SK-N-SH treated with all-trans-retinoic acid at 6 μM for 48 hours (cell line): ENCODE measurements at regions not wholly inside any gene's neighbourhood (a gene's known extent, or its start where the extent isn't known, plus 50 kb on each side); places are given as distances from the start of the nearest gene placed in this dataset.

Experiments
- ATAC-seq: fragments of 200-7000 bp; cut with Tn5 transposase; 3 replicates; pipeline ENCODE4 v1.9.1; 2020; ENCODE audit warnings: mild to moderate bottlenecking, moderate library complexity
- ARNTL ChIP-seq: fragments of 450-650 bp; formaldehyde crosslinking; IDR thresholded peaks from 2 replicates; pipeline ENCODE4 v1.5.0; 2020; ENCODE audit warnings: low read depth, mild to moderate bottlenecking, moderate library complexity, borderline replicate concordance
- BACH2 ChIP-seq: fragments of 250-450 bp; sonication (Bioruptor Pico); IDR thresholded peaks from 2 replicates; pipeline ENCODE4 v1.9.0; 2021; ENCODE audit warnings: mild to moderate bottlenecking, borderline replicate concordance
- CSDC2 ChIP-seq: fragments of 250-450 bp; sonication (Bioruptor Pico); IDR thresholded peaks from 2 replicates; pipeline ENCODE4 v1.5.0; 2020; ENCODE audit warnings: mild to moderate bottlenecking, moderate library complexity
- ESRRG ChIP-seq: fragments of 250-450 bp; sonication (Bioruptor Pico); IDR thresholded peaks from 2 replicates; pipeline ENCODE4 v1.6.1; 2021; ENCODE audit warnings: mild to moderate bottlenecking
- GLIS3 ChIP-seq: fragments of 250-450 bp; sonication (Bioruptor Pico); IDR thresholded peaks from 2 replicates; pipeline ENCODE4 v1.5.0; 2020; ENCODE audit warnings: mild to moderate bottlenecking, moderate library complexity
- ISL1 ChIP-seq: fragments of 250-450 bp; sonication (Bioruptor Pico); IDR thresholded peaks from 2 replicates; pipeline ENCODE4 v2.1.2; 2022; ENCODE audit warnings: mild to moderate bottlenecking, moderate library complexity
- OSR1 ChIP-seq: fragments of 250-450 bp; sonication (Bioruptor Pico); IDR thresholded peaks from 2 replicates; pipeline ENCODE4 v1.8.0; 2022; ENCODE audit warnings: moderate library complexity, mild to moderate bottlenecking, inconsistent platforms
- PPARA ChIP-seq: fragments of 250-450 bp; sonication (Bioruptor Pico); IDR thresholded peaks from 2 replicates; pipeline ENCODE4 v1.5.0; 2020; ENCODE audit warnings: mild to moderate bottlenecking, borderline replicate concordance
- RARB ChIP-seq: fragments of 250-450 bp; sonication (Bioruptor Pico); IDR thresholded peaks from 2 replicates; pipeline ENCODE4 v1.8.0; 2021; ENCODE audit warnings: mild to moderate bottlenecking, moderate library complexity
- SNAI2 ChIP-seq: fragments of 250-450 bp; sonication (Bioruptor Pico); IDR thresholded peaks from 2 replicates; pipeline ENCODE4 v1.5.0; 2020; ENCODE audit warnings: mild to moderate bottlenecking, moderate library complexity
- TCF4 ChIP-seq: fragments of 250-450 bp; sonication (Bioruptor Pico); IDR thresholded peaks from 2 replicates; pipeline ENCODE4 v1.8.0; 2021; ENCODE audit warnings: mild to moderate bottlenecking, moderate library complexity, borderline replicate concordance
- TOX ChIP-seq: fragments of 250-450 bp; sonication (Bioruptor Pico); IDR thresholded peaks from 2 replicates; pipeline ENCODE4 v1.8.0; 2021; ENCODE audit warnings: mild to moderate bottlenecking, moderate library complexity, borderline replicate concordance
- ZC3H10 ChIP-seq: fragments of 250-450 bp; sonication (Bioruptor Pico); IDR thresholded peaks from 2 replicates; pipeline ENCODE4 v1.5.1; 2021; ENCODE audit warnings: mild to moderate bottlenecking, moderate library complexity
- ZFP30 ChIP-seq: fragments of 450-650 bp; formaldehyde crosslinking; IDR thresholded peaks from 2 replicates; pipeline ENCODE4 v1.5.0; 2022; ENCODE audit warnings: mild to moderate bottlenecking, moderate library complexity
- ZNF565 ChIP-seq: fragments of 450-650 bp; formaldehyde crosslinking; conservative IDR thresholded peaks from 2 replicates; pipeline ENCODE4 v1.5.0; 2020; ENCODE audit warnings: low read depth, mild to moderate bottlenecking, moderate library complexity
- ZNF70 ChIP-seq: fragments of 450-650 bp; formaldehyde crosslinking; IDR thresholded peaks from 2 replicates; pipeline ENCODE4 v1.5.0; 2020; ENCODE audit warnings: mild to moderate bottlenecking, moderate library complexity
- TF ChIP-seq, protein P1 (sequence below): fragments of 250-450 bp; sonication (Bioruptor Pico); IDR thresholded peaks from 2 replicates; pipeline ENCODE4 v1.8.0; 2020; ENCODE audit warnings: mild to moderate bottlenecking, moderate library complexity, borderline replicate concordance
- TF ChIP-seq, protein P2 (sequence below): fragments of 250-450 bp; sonication (Bioruptor Pico); IDR thresholded peaks from 2 replicates; pipeline ENCODE4 v1.5.0; 2020; ENCODE audit warnings: mild to moderate bottlenecking, moderate library complexity
- TF ChIP-seq, protein P3 (sequence below): fragments of 250-450 bp; sonication (Bioruptor Pico); IDR thresholded peaks from 2 replicates; pipeline ENCODE4 v1.8.0; 2021; ENCODE audit warnings: low read depth, mild to moderate bottlenecking, moderate library complexity, borderline replicate concordance
- TF ChIP-seq, protein P4 (sequence below): fragments of 250-450 bp; sonication (Bioruptor Pico); IDR thresholded peaks from 2 replicates; pipeline ENCODE4 v1.5.1; 2021; ENCODE audit warnings: mild to moderate bottlenecking, moderate library complexity
- TF ChIP-seq, protein P5 (sequence below): fragments of 250-450 bp; sonication (Bioruptor Pico); IDR thresholded peaks from 2 replicates; pipeline ENCODE4 v1.5.1; 2020; ENCODE audit warnings: low read depth, mild to moderate bottlenecking, moderate library complexity

DNA sequence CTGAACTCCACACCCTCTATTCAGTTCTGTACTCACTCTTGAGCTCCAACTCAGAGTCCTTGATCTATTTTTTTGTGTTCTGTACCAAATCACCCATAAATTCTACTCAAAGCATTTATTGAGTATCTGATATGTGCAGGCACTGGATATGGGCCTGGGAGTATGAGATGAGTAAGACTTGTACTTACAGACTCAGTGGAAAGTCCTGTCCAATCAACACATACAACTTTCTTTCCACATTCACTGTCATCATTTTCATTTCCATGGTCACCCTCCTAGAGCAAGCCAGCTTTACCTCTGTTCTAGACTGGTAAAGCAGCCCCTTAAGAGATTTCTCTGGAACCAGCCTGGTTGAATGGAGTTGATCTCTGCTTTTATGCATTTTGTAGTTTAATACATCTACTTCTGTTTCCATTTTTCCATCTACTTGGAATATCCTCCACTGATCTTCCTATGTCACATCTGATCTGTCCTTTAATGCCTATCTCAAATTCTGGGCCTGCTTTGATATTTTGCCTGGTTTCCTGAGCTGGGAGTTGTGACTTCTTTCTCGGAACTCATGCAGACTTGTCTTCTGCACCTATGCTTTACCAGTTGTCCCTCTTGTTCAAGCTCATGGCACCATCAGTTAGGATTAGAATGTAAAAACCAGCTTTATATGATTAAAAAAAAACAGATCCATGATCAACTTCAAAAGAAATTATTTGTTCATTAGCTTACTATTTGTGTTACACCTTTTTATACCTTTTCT, 96.9 kb upstream of the GLS start:
- TF ChIP-seq ISL1 (no peak), OSR1 (CRISPR knock-in tag) (no peak), TCF4 (CRISPR knock-in tag) (no peak), ZC3H10 (CRISPR knock-in tag) (no peak), CSDC2 (no peak), ZNF565 (CRISPR knock-in tag) (no peak), TOX (CRISPR knock-in tag) (no peak), ESRRG (CRISPR knock-in tag) (no peak), BACH2 (CRISPR knock-in tag) (no peak), RARB (CRISPR knock-in tag) (no peak), PPARA (no peak), ZFP30 (CRISPR knock-in tag) (no peak), ARNTL (CRISPR knock-in tag) (no peak), ZNF70 (CRISPR knock-in tag) (no peak), GLIS3 (CRISPR knock-in tag) (no peak)
- TF ChIP-seq, protein P1, sequence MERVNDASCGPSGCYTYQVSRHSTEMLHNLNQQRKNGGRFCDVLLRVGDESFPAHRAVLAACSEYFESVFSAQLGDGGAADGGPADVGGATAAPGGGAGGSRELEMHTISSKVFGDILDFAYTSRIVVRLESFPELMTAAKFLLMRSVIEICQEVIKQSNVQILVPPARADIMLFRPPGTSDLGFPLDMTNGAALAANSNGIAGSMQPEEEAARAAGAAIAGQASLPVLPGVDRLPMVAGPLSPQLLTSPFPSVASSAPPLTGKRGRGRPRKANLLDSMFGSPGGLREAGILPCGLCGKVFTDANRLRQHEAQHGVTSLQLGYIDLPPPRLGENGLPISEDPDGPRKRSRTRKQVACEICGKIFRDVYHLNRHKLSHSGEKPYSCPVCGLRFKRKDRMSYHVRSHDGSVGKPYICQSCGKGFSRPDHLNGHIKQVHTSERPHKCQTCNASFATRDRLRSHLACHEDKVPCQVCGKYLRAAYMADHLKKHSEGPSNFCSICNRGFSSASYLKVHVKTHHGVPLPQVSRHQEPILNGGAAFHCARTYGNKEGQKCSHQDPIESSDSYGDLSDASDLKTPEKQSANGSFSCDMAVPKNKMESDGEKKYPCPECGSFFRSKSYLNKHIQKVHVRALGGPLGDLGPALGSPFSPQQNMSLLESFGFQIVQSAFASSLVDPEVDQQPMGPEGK (CRISPR knock-in tag): no peak
- TF ChIP-seq, protein P2, sequence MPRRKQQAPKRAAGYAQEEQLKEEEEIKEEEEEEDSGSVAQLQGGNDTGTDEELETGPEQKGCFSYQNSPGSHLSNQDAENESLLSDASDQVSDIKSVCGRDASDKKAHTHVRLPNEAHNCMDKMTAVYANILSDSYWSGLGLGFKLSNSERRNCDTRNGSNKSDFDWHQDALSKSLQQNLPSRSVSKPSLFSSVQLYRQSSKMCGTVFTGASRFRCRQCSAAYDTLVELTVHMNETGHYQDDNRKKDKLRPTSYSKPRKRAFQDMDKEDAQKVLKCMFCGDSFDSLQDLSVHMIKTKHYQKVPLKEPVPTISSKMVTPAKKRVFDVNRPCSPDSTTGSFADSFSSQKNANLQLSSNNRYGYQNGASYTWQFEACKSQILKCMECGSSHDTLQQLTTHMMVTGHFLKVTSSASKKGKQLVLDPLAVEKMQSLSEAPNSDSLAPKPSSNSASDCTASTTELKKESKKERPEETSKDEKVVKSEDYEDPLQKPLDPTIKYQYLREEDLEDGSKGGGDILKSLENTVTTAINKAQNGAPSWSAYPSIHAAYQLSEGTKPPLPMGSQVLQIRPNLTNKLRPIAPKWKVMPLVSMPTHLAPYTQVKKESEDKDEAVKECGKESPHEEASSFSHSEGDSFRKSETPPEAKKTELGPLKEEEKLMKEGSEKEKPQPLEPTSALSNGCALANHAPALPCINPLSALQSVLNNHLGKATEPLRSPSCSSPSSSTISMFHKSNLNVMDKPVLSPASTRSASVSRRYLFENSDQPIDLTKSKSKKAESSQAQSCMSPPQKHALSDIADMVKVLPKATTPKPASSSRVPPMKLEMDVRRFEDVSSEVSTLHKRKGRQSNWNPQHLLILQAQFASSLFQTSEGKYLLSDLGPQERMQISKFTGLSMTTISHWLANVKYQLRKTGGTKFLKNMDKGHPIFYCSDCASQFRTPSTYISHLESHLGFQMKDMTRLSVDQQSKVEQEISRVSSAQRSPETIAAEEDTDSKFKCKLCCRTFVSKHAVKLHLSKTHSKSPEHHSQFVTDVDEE: no peak
- TF ChIP-seq, protein P3, sequence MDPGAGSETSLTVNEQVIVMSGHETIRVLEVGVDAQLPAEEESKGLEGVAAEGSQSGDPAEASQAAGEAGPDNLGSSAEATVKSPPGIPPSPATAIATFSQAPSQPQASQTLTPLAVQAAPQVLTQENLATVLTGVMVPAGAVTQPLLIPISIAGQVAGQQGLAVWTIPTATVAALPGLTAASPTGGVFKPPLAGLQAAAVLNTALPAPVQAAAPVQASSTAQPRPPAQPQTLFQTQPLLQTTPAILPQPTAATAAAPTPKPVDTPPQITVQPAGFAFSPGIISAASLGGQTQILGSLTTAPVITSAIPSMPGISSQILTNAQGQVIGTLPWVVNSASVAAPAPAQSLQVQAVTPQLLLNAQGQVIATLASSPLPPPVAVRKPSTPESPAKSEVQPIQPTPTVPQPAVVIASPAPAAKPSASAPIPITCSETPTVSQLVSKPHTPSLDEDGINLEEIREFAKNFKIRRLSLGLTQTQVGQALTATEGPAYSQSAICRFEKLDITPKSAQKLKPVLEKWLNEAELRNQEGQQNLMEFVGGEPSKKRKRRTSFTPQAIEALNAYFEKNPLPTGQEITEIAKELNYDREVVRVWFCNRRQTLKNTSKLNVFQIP (CRISPR knock-in tag): no peak
- TF ChIP-seq, protein P4, sequence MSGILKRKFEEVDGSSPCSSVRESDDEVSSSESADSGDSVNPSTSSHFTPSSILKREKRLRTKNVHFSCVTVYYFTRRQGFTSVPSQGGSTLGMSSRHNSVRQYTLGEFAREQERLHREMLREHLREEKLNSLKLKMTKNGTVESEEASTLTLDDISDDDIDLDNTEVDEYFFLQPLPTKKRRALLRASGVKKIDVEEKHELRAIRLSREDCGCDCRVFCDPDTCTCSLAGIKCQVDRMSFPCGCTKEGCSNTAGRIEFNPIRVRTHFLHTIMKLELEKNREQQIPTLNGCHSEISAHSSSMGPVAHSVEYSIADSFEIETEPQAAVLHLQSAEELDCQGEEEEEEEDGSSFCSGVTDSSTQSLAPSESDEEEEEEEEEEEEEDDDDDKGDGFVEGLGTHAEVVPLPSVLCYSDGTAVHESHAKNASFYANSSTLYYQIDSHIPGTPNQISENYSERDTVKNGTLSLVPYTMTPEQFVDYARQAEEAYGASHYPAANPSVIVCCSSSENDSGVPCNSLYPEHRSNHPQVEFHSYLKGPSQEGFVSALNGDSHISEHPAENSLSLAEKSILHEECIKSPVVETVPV (CRISPR knock-in tag): no peak
- TF ChIP-seq, protein P5, sequence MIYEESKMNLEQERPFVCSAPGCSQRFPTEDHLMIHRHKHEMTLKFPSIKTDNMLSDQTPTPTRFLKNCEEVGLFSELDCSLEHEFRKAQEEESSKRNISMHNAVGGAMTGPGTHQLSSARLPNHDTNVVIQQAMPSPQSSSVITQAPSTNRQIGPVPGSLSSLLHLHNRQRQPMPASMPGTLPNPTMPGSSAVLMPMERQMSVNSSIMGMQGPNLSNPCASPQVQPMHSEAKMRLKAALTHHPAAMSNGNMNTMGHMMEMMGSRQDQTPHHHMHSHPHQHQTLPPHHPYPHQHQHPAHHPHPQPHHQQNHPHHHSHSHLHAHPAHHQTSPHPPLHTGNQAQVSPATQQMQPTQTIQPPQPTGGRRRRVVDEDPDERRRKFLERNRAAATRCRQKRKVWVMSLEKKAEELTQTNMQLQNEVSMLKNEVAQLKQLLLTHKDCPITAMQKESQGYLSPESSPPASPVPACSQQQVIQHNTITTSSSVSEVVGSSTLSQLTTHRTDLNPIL (CRISPR knock-in tag): no peak
- ATAC-seq: no peak

DNA sequence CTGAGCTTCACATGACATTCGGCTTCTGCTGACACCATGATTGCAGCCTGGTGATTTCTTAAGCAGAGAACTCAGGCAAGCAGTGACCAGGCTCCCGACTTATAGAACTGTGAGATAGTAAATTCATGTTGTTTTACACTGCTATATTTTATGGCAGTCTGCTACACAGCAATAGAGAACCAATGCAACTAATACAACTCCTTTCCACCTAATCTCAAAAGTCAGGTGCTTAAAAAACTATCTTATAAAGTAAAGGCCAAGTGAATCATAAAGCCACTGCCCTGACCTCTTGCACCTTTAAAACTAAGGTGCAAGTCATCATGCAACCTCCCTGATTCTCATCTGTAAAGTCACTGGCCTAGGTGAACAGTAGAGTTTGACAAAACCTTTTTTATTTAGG, 95.3 kb upstream of the GLS start:
- ATAC-seq: no peak
- TF ChIP-seq CSDC2 (no peak), ESRRG (CRISPR knock-in tag) (no peak), SNAI2 (CRISPR knock-in tag) (no peak)
- TF ChIP-seq, all 23 proteins: peak for 0
